ENCODE measurements at regions not wholly inside any gene's neighbourhood (a gene's known extent, or its start where the extent isn't known, plus 50 kb on each side); places are given as distances from the start of the nearest gene placed in this dataset.

- no peaks in the 10 kb centered on the region for H3K9me3 Mint-ChIP-seq
- ATAC-seq (replicated peaks) (no peak), DNase-seq (no peak)
- no peaks in the 10 kb centered on the region for H3K36me3 Mint-ChIP-seq
- no peak overlapping the region for H3K4me3 Mint-ChIP-seq
- no peaks in the 10 kb centered on the region for H3K27me3 Mint-ChIP-seq
- H3K4me1 Mint-ChIP-seq, result no peaks in the 10 kb centered on the region
- no peak overlapping the region for H3K27ac Mint-ChIP-seq
Measured at GRCh38 chr3:923161-923910, 169.5 kb upstream of the CNTN6 start.

DNA sequence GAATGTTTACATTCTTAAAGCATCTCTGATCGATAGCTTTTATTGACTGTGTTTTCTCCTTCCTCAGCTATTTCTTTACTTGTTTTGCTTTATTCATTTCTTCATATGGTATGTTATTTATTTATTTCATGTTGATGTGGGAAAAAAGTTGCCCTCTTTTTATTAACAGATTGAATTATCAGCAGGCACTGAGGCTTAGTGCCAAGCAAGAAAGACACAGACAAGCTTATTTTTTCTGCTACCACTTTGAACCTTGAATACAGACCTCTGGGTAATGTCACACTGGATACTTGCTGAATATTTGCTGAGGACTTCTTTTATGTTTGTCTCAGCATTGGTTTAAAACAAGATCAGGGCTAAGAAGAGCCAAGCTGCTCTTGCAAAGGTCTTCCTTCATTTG, 162.0 kb upstream of the CNTN6 start:
- Mint-ChIP-seq H3K4me1 (no peaks in the 10 kb centered on the region), H3K4me3 (no peak overlapping the region), H3K27me3 (no peaks in the 10 kb centered on the region), H3K9me3 (peaks cover 3 to 6% of the 10 kb centered on the region in 2 donors), H3K27ac (no peak overlapping the region), H3K36me3 (no peaks in the 10 kb centered on the region)
- no peak for ATAC-seq (replicated peaks)
- no peak for DNase-seq

DNA sequence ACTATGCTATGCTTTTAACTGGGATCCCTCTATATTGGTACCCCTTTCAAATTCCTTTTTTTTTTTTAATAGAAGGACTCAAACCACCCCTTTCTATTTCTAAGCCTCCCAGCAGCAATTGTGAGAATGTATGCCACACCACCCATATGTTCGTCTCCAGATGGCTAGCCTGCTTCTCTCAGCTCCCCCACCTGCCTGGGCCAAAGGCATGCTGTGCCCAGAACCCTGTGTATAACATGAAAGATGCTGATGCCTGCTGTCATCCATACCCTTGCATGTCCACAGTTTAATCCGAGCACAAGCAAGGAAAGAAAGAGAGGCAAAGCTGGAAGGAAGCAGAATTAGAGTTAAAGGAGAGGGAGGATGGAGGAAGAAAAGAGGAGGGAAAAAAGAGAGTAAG, 159.5 kb upstream of the CNTN6 start:
- H3K36me3 Mint-ChIP-seq, result no peaks in the 10 kb centered on the region
- ATAC-seq (replicated peaks), result no peak
- H3K9me3 Mint-ChIP-seq, result peaks cover 3 to 6% of the 10 kb centered on the region in 2 donors
- no peak overlapping the region for H3K27ac Mint-ChIP-seq
- H3K4me3 Mint-ChIP-seq, result no peak overlapping the region
- H3K4me1 Mint-ChIP-seq, result no peaks in the 10 kb centered on the region
- H3K27me3 Mint-ChIP-seq, result no peaks in the 10 kb centered on the region
- no peak for DNase-seq

- DNase-seq, result no peak
- Mint-ChIP-seq H3K27me3 (no peaks in the 10 kb centered on the region), H3K27ac (no peak overlapping the region), H3K9me3 (peaks cover 2 to 14% of the 10 kb centered on the region in 2 donors), H3K4me3 (no peak overlapping the region), H3K4me1 (no peaks in the 10 kb centered on the region), H3K36me3 (no peaks in the 10 kb centered on the region)
- no peak for ATAC-seq (replicated peaks)
Measured at GRCh38 chr3:944786-945185, 148.0 kb upstream of the CNTN6 start.

GRCh38 chr3:945738-946137, 147.1 kb upstream of the CNTN6 start:
- Mint-ChIP-seq H3K4me3 (no peak overlapping the region), H3K27ac (no peak overlapping the region), H3K27me3 (no peaks in the 10 kb centered on the region), H3K4me1 (no peaks in the 10 kb centered on the region), H3K36me3 (no peaks in the 10 kb centered on the region), H3K9me3 (peaks cover 5 to 7% of the 10 kb centered on the region in 2 donors)
- no peak for ATAC-seq (replicated peaks)
- DNase-seq, result no peak

DNA sequence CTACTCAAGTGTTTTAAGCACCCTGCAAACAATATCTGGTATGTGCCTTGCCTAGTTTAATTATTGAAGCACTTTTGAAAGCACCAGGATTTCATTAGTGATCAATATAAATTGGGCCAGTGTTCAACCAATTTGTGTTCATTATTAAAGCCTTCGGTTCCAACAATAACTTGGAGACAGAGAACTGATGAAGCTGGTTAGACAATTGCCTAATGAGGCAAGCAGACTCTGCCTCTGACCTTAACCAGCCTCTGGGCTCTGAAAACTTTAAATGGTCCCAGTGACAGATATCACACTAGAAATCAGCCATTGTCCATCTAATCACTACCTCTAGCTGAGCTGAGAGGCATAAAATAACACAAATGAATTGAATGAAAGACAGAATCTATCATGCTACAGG, 139.9 kb upstream of the CNTN6 start:
- no peaks in the 10 kb centered on the region for H3K36me3 Mint-ChIP-seq
- ATAC-seq (replicated peaks) (no peak), DNase-seq (no peak)
- H3K4me3 Mint-ChIP-seq, result no peak overlapping the region
- H3K27me3 Mint-ChIP-seq, result no peaks in the 10 kb centered on the region
- H3K27ac Mint-ChIP-seq, result no peak overlapping the region
- H3K4me1 Mint-ChIP-seq, result no peaks in the 10 kb centered on the region
- peaks cover 5 to 7% of the 10 kb centered on the region in 2 donors for H3K9me3 Mint-ChIP-seq

DNA sequence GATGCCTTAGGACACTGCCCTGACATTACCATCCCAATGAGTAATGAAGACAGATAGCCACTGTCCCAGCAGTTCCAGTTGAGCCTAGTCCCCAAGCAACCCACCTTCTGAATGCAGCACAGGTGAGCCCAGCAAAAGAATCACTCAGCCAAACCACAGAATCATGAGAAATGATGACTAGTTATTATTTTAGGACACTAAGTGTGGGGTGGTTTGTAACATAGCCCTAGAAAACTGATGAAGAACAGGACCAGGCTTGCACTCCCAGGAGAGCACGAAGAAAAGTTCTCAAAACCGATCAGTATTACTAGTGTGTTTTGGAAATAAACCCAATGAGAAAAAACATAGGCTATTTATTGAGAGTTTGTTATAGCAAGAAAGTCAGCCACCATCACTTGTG, 129.6 kb upstream of the CNTN6 start:
- Mint-ChIP-seq H3K4me3 (no peak overlapping the region), H3K27ac (no peak overlapping the region), H3K27me3 (no peaks in the 10 kb centered on the region), H3K36me3 (no peaks in the 10 kb centered on the region), H3K4me1 (no peaks in the 10 kb centered on the region), H3K9me3 (peaks cover 7 to 14% of the 10 kb centered on the region in 2 donors)
- no peak for ATAC-seq (replicated peaks)
- no peak for DNase-seq

GRCh38 chr3:963755-964154, 129.1 kb upstream of the CNTN6 start:
- no peaks in the 10 kb centered on the region for H3K36me3 Mint-ChIP-seq
- H3K4me3 Mint-ChIP-seq, result no peak overlapping the region
- ATAC-seq (replicated peaks) (no peak), DNase-seq (no peak)
- H3K9me3 Mint-ChIP-seq, result peaks cover 7 to 14% of the 10 kb centered on the region in 2 donors
- no peak overlapping the region for H3K27ac Mint-ChIP-seq
- no peaks in the 10 kb centered on the region for H3K27me3 Mint-ChIP-seq
- H3K4me1 Mint-ChIP-seq, result no peaks in the 10 kb centered on the region

DNA sequence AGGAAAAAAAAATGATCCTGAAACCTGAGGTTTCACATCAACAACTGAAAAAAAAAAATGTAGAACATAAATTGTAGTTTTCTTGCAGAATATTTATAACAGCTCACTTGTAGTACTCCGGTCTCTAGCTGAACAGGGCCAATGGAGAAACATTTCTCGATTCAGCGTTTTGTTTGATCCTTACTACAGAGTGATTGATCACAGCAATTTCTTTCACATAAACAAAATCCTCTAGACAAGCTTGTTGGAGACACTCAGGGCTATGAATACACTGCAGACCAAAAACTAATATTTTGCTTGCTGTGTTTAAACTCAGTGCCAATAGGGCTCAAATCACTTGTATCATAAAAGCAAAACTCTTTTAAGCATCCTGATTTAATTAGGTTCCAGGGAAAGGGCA, 127.0 kb upstream of the CNTN6 start:
- H3K4me1 Mint-ChIP-seq, result no peaks in the 10 kb centered on the region
- peaks cover 7 to 12% of the 10 kb centered on the region in 2 donors for H3K9me3 Mint-ChIP-seq
- H3K27ac Mint-ChIP-seq, result no peak overlapping the region
- no peaks in the 10 kb centered on the region for H3K27me3 Mint-ChIP-seq
- H3K36me3 Mint-ChIP-seq, result no peaks in the 10 kb centered on the region
- H3K4me3 Mint-ChIP-seq, result no peak overlapping the region
- ATAC-seq (replicated peaks) (no peak), DNase-seq (no peak)

DNA sequence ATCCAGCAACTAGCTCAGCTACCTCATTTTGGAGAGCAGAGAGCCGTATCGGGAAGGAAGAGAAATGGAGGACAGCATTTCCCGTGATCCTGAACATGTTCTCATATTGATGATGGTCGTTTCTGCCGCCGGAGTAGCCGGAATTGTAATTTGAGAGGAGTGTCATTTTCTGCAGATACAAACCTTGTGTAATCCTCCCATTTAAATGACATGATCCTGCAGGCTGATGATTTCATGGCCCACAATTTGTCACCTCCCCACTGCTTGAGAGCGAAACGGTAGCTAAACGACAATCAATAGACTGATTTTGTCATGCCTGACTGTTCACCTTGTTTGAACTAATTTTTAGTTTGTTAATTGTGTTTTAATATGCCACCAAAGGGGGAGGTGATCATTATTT, 126.5 kb upstream of the CNTN6 start:
- H3K4me3 Mint-ChIP-seq, result no peak overlapping the region
- H3K27me3 Mint-ChIP-seq, result no peaks in the 10 kb centered on the region
- H3K4me1 Mint-ChIP-seq, result no peaks in the 10 kb centered on the region
- H3K9me3 Mint-ChIP-seq, result peaks cover 9 to 12% of the 10 kb centered on the region in 2 donors
- ATAC-seq (replicated peaks), result no peak
- DNase-seq, result no peak
- H3K36me3 Mint-ChIP-seq, result no peaks in the 10 kb centered on the region
- H3K27ac Mint-ChIP-seq, result no peak overlapping the region

GRCh38 chr3:973340-973739, 119.5 kb upstream of the CNTN6 start:
- Mint-ChIP-seq H3K4me1 (no peaks in the 10 kb centered on the region), H3K36me3 (no peaks in the 10 kb centered on the region), H3K9me3 (peaks cover 7 to 10% of the 10 kb centered on the region in 2 donors)

DNA sequence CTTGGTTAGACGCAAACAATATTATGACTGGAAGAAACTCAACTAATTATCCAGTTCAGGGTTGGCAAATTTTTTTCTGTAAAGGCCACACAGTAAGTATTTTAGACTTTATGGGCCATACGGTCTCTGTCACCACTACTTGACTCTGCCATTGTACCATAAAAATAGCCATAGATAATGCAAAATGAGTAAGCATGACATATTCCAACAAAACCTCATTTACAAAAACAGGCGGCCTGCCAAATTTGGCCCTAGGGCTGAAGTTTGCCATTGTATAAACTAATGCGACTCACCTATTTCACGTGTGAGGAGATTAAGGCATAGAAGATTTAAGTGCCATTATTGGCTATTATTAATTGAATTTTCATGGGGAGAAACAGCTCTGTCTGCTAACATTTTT, 116.8 kb upstream of the CNTN6 start:
- Mint-ChIP-seq H3K36me3 (no peaks in the 10 kb centered on the region), H3K4me1 (no peaks in the 10 kb centered on the region), H3K27ac (no peak overlapping the region), H3K9me3 (peaks cover 8 to 15% of the 10 kb centered on the region in 2 donors), H3K4me3 (no peak overlapping the region), H3K27me3 (no peaks in the 10 kb centered on the region)
- no peak for ATAC-seq (replicated peaks)
- no peak for DNase-seq

More at GRCh38 chr3:973340-973739, 119.5 kb upstream of the CNTN6 start:
- Mint-ChIP-seq H3K27me3 (no peaks in the 10 kb centered on the region), H3K4me3 (no peak overlapping the region), H3K27ac (no peak overlapping the region)
- ATAC-seq (replicated peaks) (no peak), DNase-seq (no peak)

- Mint-ChIP-seq H3K4me1 (no peaks in the 10 kb centered on the region), H3K27me3 (no peaks in the 10 kb centered on the region), H3K9me3 (peaks cover 10 to 12% of the 10 kb centered on the region in 2 donors), H3K27ac (no peak overlapping the region), H3K36me3 (no peaks in the 10 kb centered on the region), H3K4me3 (no peak overlapping the region)
- DNase-seq (no peak), ATAC-seq (replicated peaks) (no peak)
Measured at GRCh38 chr3:981156-981555, 111.7 kb upstream of the CNTN6 start.

GRCh38 chr3:988785-989184, 104.0 kb upstream of the CNTN6 start:
- Mint-ChIP-seq H3K4me3 (no peak overlapping the region), H3K27ac (no peak overlapping the region), H3K27me3 (no peaks in the 10 kb centered on the region), H3K4me1 (no peaks in the 10 kb centered on the region), H3K9me3 (peaks cover 9 to 18% of the 10 kb centered on the region in 2 donors), H3K36me3 (no peaks in the 10 kb centered on the region)
- no peak for ATAC-seq (replicated peaks)
- DNase-seq, result no peak

DNA sequence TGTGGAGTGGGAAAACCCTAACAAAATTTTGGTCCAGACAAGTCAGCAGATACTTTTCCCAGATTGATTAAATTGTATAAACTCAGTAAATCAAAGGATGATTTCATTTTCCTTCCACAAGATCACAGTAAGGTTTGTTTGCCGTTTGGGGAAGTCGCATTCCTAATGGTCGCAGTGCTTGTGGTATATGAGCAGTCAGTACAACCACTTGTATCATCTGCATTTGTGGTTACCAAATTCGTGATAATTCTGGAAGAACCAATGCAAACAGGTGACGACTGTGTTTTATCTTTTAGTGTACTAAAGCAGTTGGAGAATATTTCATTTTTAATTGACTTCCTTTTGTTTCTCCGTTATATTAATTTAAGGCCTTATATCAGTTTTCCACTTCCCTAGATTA, 100.0 kb upstream of the CNTN6 start:
- Mint-ChIP-seq H3K36me3 (no peaks in the 10 kb centered on the region), H3K4me1 (no peaks in the 10 kb centered on the region), H3K27ac (no peak overlapping the region), H3K27me3 (no peaks in the 10 kb centered on the region), H3K4me3 (no peak overlapping the region), H3K9me3 (peaks cover 9 to 18% of the 10 kb centered on the region in 2 donors)
- no peak for DNase-seq
- no peak for ATAC-seq (replicated peaks)

DNA sequence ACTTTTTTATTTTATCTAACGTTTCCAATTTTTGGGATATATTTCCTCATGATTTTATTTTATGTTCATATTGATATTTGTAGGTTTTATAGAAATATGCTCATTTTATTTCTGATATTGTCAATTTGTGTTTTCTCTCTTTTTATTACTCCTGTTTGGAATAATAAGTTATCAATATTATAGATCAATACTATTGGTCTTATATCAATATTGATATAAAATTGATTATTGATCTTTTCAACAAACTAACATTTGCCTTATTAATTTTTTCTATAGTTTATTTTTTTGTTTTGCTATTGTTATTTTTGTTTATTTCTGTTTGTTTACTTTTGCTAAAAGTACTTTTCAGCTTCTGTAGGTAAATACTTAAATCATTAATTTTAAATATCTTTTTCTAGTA, 90.8 kb upstream of the CNTN6 start:
- Mint-ChIP-seq H3K36me3 (no peaks in the 10 kb centered on the region), H3K27me3 (no peaks in the 10 kb centered on the region), H3K4me3 (no peak overlapping the region), H3K9me3 (peaks cover 0 to 4% of the 10 kb centered on the region in 2 donors), H3K4me1 (no peaks in the 10 kb centered on the region), H3K27ac (no peak overlapping the region)
- ATAC-seq (replicated peaks) (no peak), DNase-seq (no peak)
